H1 (cell line): ENCODE measurements at regions not wholly inside any gene's neighbourhood (a gene's known extent, or its start where the extent isn't known, plus 50 kb on each side); places are given as distances from the start of the nearest gene placed in this dataset.

ENCODE experiments used
- ASH2L ChIP-seq: fragments of 200-600, 300-600 bp; sonication (generic); IDR thresholded peaks from one replicate; pipeline ENCODE4 v1.7.1; 2017; ENCODE audit warnings: low read length
- BCL11A ChIP-seq, 2 experiments: IDR thresholded peaks; one replicate each; pipeline ENCODE4 v1.6.1; 2011; ENCODE audit warnings: low read depth in 2 of 2, low read length in 2 of 2, mild to moderate bottlenecking in 2 of 2
- CBX5 ChIP-seq: fragments of 300-800, 300-1000 bp; sonication (generic); IDR thresholded peaks from 2 replicates; pipeline ENCODE4 v1.7.1; 2016; ENCODE audit warnings: antibody characterized with exemption, low read length, low read depth
- CBX8 ChIP-seq: fragments of 300-800, 300-1000 bp; sonication (generic); IDR thresholded peaks from 2 replicates; pipeline ENCODE4 v1.7.1; 2016; ENCODE audit warnings: low read depth, low read length, borderline replicate concordance
- CTCF ChIP-seq, 3 experiments: IDR thresholded peaks; 1 replicate in 2 of 3; 2 replicates in 1 of 3; pipeline versions ENCODE4 v1.5.1 to v1.6.1; 2011; ENCODE audit warnings: low read length in 3 of 3, mild to moderate bottlenecking in 3 of 3, inconsistent platforms in 2 of 3, low read depth in 1 of 3, moderate library complexity in 1 of 3; ENCODE audit not compliant: insufficient read depth in 1 of 3; ENCODE audit errors: control extremely low read depth in 1 of 3
- EGR1 ChIP-seq: IDR thresholded peaks from 2 replicates; pipeline ENCODE4 v1.6.1; 2011; ENCODE audit warnings: low read depth, low read length, borderline replicate concordance
- SUZ12 ChIP-seq: fragments of 200-600 bp; sonication (generic); IDR thresholded peaks from 2 replicates; pipeline ENCODE4 v1.6.1; 2012; ENCODE audit warnings: mild to moderate bottlenecking, inconsistent platforms, low read length, moderate library complexity, mixed read lengths
- TAF7 ChIP-seq: optimal IDR thresholded peaks from 2 replicates; pipeline ENCODE3; 2011; ENCODE audit warnings: low read depth, mild to moderate bottlenecking, inconsistent platforms, low read length, moderate library complexity, borderline replicate concordance

GRCh38 chr18:27355308-27355707 lies 170.2 kb upstream of the CHST9 start (continued):
- TF ChIP-seq CTCF (IDR thresholded peaks at IDR 0.05; ENCODE audit: control extremely low read depth in 1 of 3, insufficient read depth in 1 of 3, low read depth in 1 of 3, low read length in 3 of 3) (no peak), TAF7 (no peak), SUZ12 (no peak), BCL11A (IDR thresholded peaks at IDR 0.05; ENCODE audit: low read depth in 2 of 2, low read length in 2 of 2) (no peak), CBX8 (no peak), EGR1 (no peak), CBX5 (no peak), ASH2L (no peak)
